ENCODE measurements at regions not wholly inside any gene's neighbourhood (a gene's known extent, or its start where the extent isn't known, plus 50 kb on each side); places are given as distances from the start of the nearest gene placed in this dataset.

Small RNA genes in the stretch of these regions (small RNA-seq; reads per million reads assigned to genes)
- 0 reads per million in 7 experiments for gene HMGB1P35

Data from SK-N-SH (cell line).